ENCODE measurements at regions not wholly inside any gene's neighbourhood (a gene's known extent, or its start where the extent isn't known, plus 50 kb on each side); places are given as distances from the start of the nearest gene placed in this dataset.

- Histone ChIP-seq H3K4me2 (ENCODE audit: low read length) (no peak overlapping the region), H3K27ac (ENCODE audit: low read depth, low read length, poor library complexity, severe bottlenecking) (no peak overlapping the region)
- TF ChIP-seq, protein P1, sequence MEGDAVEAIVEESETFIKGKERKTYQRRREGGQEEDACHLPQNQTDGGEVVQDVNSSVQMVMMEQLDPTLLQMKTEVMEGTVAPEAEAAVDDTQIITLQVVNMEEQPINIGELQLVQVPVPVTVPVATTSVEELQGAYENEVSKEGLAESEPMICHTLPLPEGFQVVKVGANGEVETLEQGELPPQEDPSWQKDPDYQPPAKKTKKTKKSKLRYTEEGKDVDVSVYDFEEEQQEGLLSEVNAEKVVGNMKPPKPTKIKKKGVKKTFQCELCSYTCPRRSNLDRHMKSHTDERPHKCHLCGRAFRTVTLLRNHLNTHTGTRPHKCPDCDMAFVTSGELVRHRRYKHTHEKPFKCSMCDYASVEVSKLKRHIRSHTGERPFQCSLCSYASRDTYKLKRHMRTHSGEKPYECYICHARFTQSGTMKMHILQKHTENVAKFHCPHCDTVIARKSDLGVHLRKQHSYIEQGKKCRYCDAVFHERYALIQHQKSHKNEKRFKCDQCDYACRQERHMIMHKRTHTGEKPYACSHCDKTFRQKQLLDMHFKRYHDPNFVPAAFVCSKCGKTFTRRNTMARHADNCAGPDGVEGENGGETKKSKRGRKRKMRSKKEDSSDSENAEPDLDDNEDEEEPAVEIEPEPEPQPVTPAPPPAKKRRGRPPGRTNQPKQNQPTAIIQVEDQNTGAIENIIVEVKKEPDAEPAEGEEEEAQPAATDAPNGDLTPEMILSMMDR (IDR thresholded peaks at IDR 0.05; ENCODE audit: low read length) = no peak
- no peak for TF ChIP-seq EZH2 (IDR thresholded peaks at IDR 0.05; ENCODE audit: borderline replicate concordance, low read length)
Observed at GRCh38 chr2:120545521-120546047, 190.1 kb upstream of the GLI2 start.

GRCh38 chr2:120546048-120546864 is 189.4 kb upstream of the GLI2 start:
- Histone ChIP-seq H2AFZ (ENCODE audit: low read length) (no peak overlapping the region), H3K9me3 (ENCODE audit: low read length) (no peaks in the 10 kb centered on the region), H3K9ac (ENCODE audit: low read length) (no peak overlapping the region), H3K27ac (ENCODE audit: low read depth, low read length, poor library complexity, severe bottlenecking) (no peak overlapping the region), H3K27me3 (ENCODE audit: insufficient read depth, low read length) (no peaks in the 10 kb centered on the region; the same call in 1 of the 2 replicates), H3K4me2 (ENCODE audit: low read length) (no peak overlapping the region), H3F3A (ENCODE audit: insufficient read depth, low read length) (no peaks in the 10 kb centered on the region), H3K36me3 (ENCODE audit: insufficient read depth, low read length) (no peaks in the 10 kb centered on the region), H3K79me2 (ENCODE audit: insufficient read depth, low read length) (no peaks in the 10 kb centered on the region), H3K9me2 (ENCODE audit: low read depth, low read length) (no peaks in the 10 kb centered on the region), H4K20me1 (ENCODE audit: insufficient read depth, low read length) (no peaks in the 10 kb centered on the region), H3K4me1 (ENCODE audit: insufficient read depth, low read length, severe bottlenecking) (no peaks in the 10 kb centered on the region), H3K4me3 (ENCODE audit: low read depth, low read length, poor library complexity, severe bottlenecking) (no peak overlapping the region)
- TF ChIP-seq, protein P1 (IDR thresholded peaks at IDR 0.05; ENCODE audit: low read length) = no peak
- TF ChIP-seq EZH2 (IDR thresholded peaks at IDR 0.05; ENCODE audit: borderline replicate concordance, low read length) = no peak

More at GRCh38 chr2:120545521-120546047, 190.1 kb upstream of the GLI2 start:
- H3K79me2 ChIP-seq (ENCODE audit: insufficient read depth, low read length) = no peaks in the 10 kb centered on the region
- H3K9ac ChIP-seq (ENCODE audit: low read length) = no peak overlapping the region
- H3K27me3 ChIP-seq (ENCODE audit: insufficient read depth, low read length) = no peaks in the 10 kb centered on the region; the same call in 1 of the 2 replicates
- no peaks in the 10 kb centered on the region for H3K9me2 ChIP-seq (ENCODE audit: low read depth, low read length)
- no peaks in the 10 kb centered on the region for H3K4me1 ChIP-seq (ENCODE audit: insufficient read depth, low read length, severe bottlenecking)
- H3K4me3 ChIP-seq (ENCODE audit: low read depth, low read length, poor library complexity, severe bottlenecking) = no peak overlapping the region
- no peak overlapping the region for H2AFZ ChIP-seq (ENCODE audit: low read length)
- H3K9me3 ChIP-seq (ENCODE audit: low read length) = no peaks in the 10 kb centered on the region
- H3F3A ChIP-seq (ENCODE audit: insufficient read depth, low read length) = no peaks in the 10 kb centered on the region
- no peaks in the 10 kb centered on the region for H4K20me1 ChIP-seq (ENCODE audit: insufficient read depth, low read length)
- no peaks in the 10 kb centered on the region for H3K36me3 ChIP-seq (ENCODE audit: insufficient read depth, low read length)

- no peak overlapping the region for H3K9ac ChIP-seq (ENCODE audit: low read length)
Observed at GRCh38 chr2:120546865-120547390, 188.7 kb upstream of the GLI2 start.

More at GRCh38 chr2:120546865-120547390, 188.7 kb upstream of the GLI2 start:
- Histone ChIP-seq H3K4me1 (ENCODE audit: insufficient read depth, low read length, severe bottlenecking) (no peaks in the 10 kb centered on the region), H3F3A (ENCODE audit: insufficient read depth, low read length) (no peaks in the 10 kb centered on the region), H3K9me2 (ENCODE audit: low read depth, low read length) (no peaks in the 10 kb centered on the region), H3K36me3 (ENCODE audit: insufficient read depth, low read length) (no peaks in the 10 kb centered on the region), H2AFZ (ENCODE audit: low read length) (no peak overlapping the region), H3K4me3 (ENCODE audit: low read depth, low read length, poor library complexity, severe bottlenecking) (no peak overlapping the region), H4K20me1 (ENCODE audit: insufficient read depth, low read length) (no peaks in the 10 kb centered on the region), H3K79me2 (ENCODE audit: insufficient read depth, low read length) (no peaks in the 10 kb centered on the region), H3K9me3 (ENCODE audit: low read length) (no peaks in the 10 kb centered on the region), H3K27me3 (ENCODE audit: insufficient read depth, low read length) (no peaks in the 10 kb centered on the region; the same call in 1 of the 2 replicates), H3K27ac (ENCODE audit: low read depth, low read length, poor library complexity, severe bottlenecking) (no peak overlapping the region), H3K4me2 (ENCODE audit: low read length) (no peak overlapping the region)
- TF ChIP-seq, protein P1 (IDR thresholded peaks at IDR 0.05; ENCODE audit: low read length) = no peak
- no peak for TF ChIP-seq EZH2 (IDR thresholded peaks at IDR 0.05; ENCODE audit: borderline replicate concordance, low read length)

Data from OCI-LY1 (cell line).